HG03060 (cell line): ENCODE measurements at regions not wholly inside any gene's neighbourhood (a gene's known extent, or its start where the extent isn't known, plus 50 kb on each side); places are given as distances from the start of the nearest gene placed in this dataset.
"Not testable (repeated sequence)": the region's sequence is repeated elsewhere in the genome, so short reads cannot be mapped to it uniquely, and the experiment has no call there.

Source experiments
- ATAC-seq: cut with Tn5 transposase; IDR thresholded peaks from one replicate; pipeline ENCODE4 v1.9.1; 2021; ENCODE audit warnings: low read depth, moderate number of reproducible peaks; ENCODE audit not compliant: unreplicated experiment

- ATAC-seq: no peak
These were observed 55.1 kb downstream of the ID4 start for GRCh38 chr6:19892260-19892659.

- ATAC-seq: no peak
These were observed 58.9 kb downstream of the ID4 start for GRCh38 chr6:19895866-19896692.

GRCh38 chr6:19896693-19897010, 59.5 kb downstream of the ID4 start:
- no peak for ATAC-seq

- ATAC-seq: no peak
These were observed 61.1 kb downstream of the ID4 start for GRCh38 chr6:19898141-19898740.

GRCh38 chr6:19902201-19902600, 65.0 kb downstream of the ID4 start:
- ATAC-seq: no peak

GRCh38 chr6:19904408-19904807, 67.2 kb downstream of the ID4 start:
- not testable (repeated sequence) for ATAC-seq

- ATAC-seq: no peak
These were observed 68.4 kb downstream of the ID4 start for GRCh38 chr6:19905584-19905983.

GRCh38 chr6:19906171-19906570, 69.0 kb downstream of the ID4 start:
- ATAC-seq: no peak

- no peak for ATAC-seq
These were observed 74.1 kb downstream of the ID4 start for GRCh38 chr6:19911223-19911622.

- no peak for ATAC-seq
These were observed 81.3 kb downstream of the ID4 start for GRCh38 chr6:19918436-19918835.

- ATAC-seq: no peak
These were observed 84.6 kb downstream of the ID4 start for GRCh38 chr6:19921786-19922185.

- ATAC-seq: no peak
These were observed 88.4 kb downstream of the ID4 start for GRCh38 chr6:19925533-19925932.

GRCh38 chr6:19928461-19928860, 91.3 kb downstream of the ID4 start:
- ATAC-seq: no peak

GRCh38 chr6:19929312-19929711, 92.1 kb downstream of the ID4 start:
- no peak for ATAC-seq

- no peak for ATAC-seq
These were observed 97.9 kb downstream of the ID4 start for GRCh38 chr6:19934996-19935591.

GRCh38 chr6:19939321-19939720, 102.2 kb downstream of the ID4 start:
- ATAC-seq: not testable (repeated sequence)

GRCh38 chr6:19939926-19940325, 102.8 kb downstream of the ID4 start:
- not testable (repeated sequence) for ATAC-seq

GRCh38 chr6:19943042-19943441, 105.9 kb downstream of the ID4 start:
- ATAC-seq: no peak

GRCh38 chr6:19945843-19946358, 108.7 kb downstream of the ID4 start:
- no peak for ATAC-seq

- no peak for ATAC-seq
These were observed 112.0 kb downstream of the ID4 start for GRCh38 chr6:19949155-19949554.

- ATAC-seq: no peak
These were observed 126.9 kb downstream of the ID4 start for GRCh38 chr6:19964115-19964514.

- ATAC-seq: no peak
These were observed 131.0 kb downstream of the ID4 start for GRCh38 chr6:19968201-19968600.
